SHP77 treated with DMSO at 0.1 percent for 48 hours (cell line): ENCODE measurements at regions not wholly inside any gene's neighbourhood (a gene's known extent, or its start where the extent isn't known, plus 50 kb on each side); places are given as distances from the start of the nearest gene placed in this dataset.

Source experiments
- DNase-seq: peaks from one replicate; lab custom pipeline; 2025; lab: John Stamatoyannopoulos, UW

DNA sequence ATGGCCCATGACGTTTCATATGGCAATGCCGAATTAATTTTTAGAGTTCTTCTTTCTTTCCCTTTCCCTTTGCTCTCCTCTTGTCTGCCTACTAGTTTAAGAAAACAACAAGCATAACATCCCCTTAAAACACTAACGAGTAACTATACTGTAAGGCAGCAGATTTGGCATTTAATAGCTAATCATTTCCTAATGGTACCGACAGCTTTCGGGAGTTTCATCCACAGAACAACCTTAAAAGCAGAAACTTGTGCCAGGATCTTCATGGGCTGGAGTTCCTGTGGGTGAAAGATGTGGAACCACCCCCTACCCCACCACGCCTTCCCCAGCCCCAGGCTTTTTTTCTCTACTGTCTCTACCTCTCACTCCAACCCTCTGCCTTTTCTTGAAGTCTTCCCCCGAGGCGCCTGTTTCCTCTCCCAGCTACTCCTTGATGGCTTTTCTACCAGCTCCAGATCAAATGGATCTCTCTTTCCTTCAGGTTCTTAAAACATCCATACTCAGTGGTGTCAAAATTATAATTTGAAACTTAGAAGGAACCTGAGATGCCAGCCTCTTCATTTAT, 319.5 kb downstream of the PIK3R1 start:
- no peak for DNase-seq

- DNase-seq = no peak
These were observed 323.4 kb downstream of the PIK3R1 start for GRCh38 chr5:68538814-68539420.

DNA sequence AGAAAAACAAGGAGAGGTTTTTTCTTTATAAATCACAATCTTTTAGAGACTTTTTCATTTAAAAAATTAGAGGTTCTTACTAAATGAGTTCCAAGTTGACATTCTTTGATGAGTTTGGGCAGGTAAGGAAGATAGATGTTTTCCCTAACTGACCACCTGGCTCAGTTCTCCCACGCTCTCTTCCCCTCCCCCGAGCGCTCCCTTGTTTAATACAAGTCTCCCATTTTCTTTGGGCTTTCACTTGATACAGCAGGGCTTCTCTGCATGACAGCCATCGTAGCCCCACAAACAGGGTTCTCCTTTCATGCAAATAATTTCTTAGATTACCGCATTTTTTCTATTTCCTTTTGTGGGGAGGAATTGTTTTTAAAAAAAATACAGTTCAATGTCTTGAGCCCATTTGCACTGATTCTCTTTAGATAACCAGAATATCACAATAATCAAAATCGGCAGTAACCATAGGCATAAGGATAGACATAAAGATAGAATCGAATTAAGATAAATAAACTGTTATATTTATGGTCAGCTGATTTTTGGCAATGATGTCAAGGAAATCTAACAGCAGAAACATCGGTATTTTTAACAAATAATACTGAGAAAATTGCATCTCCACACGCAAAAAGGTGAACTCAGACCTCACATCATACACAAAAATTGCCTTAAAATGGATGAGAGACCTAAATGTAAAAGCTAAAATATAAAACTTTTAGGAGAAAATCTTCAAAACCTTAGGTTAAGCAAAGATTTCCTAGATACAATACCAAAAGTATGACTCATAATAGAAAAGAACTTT, 325.4 kb downstream of the PIK3R1 start:
- DNase-seq = no peak

- DNase-seq = no peak
These were observed 326.7 kb downstream of the PIK3R1 start for GRCh38 chr5:68542207-68542606.

- no peak for DNase-seq
These were observed 327.7 kb downstream of the PIK3R1 start for GRCh38 chr5:68543212-68543611.

DNA sequence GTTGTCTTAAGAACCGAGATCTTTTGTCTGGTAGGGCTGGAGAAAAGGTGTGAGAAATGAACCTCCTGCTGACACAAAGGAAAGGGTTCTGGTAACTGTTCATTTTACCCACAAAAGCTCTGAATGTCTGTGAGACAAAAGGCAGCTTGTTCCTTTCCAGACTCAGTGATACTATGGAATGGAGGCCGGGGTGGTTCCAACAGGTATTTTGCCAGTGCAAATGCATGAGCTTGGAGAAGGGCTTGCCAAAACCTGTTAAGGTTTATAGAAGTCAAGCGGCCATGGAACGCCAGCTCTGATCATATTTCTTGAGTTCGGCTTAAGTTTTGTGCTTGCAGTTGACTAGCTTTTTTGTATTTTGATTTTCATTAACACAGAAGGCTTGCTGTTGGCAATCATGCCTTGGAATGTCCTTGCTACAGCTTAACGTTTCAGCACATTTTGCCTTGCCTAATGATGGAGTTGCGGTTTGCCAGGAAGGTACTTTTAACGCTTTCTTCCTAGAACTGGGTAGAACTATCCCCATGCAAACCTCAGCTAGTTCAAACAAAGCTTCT, 328.6 kb downstream of the PIK3R1 start:
- no peak for DNase-seq

DNA sequence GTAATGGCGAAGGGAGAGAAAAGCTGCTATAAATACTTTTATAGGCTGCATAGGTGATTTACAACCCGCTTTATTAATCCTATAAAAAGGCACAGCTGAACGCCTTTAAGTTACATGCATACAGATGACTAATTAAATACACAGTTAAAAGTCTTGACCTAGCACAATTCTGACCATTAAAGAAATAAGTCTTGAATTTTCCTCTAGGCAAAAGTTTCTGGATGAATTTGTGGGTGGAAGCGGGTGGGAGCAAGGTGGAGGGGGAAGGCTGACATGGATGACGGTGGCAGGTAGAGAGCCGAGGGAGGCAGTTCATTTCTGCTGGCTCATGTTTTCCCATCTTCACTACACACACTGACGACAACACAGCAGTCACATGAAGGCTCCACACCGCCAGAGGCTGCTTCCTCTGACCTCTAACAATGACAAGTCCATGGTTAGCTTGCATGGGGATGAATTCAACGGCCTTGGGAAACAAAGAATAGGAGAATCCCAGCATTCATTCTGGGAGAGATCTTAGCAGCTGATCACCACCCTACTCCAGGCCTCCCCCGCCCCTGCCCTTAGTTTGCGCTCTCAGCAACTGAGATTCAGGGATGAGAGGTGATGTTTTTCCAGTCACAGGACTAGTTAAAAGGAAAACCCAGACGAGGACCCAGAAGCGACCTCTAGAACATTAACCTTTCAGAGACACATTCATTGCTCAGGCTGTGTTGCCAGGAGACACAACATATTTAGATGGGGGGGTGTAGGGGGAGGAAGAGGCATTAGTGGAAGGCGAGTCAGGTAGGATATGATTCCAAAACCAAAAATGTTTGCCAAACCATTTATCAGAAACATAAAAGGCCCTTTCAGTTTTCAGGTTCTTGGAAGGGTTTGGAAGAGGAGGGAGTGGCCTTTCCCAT, 329.3 kb downstream of the PIK3R1 start:
- peak; percentile 43 for DNase-seq

- DNase-seq = no peak
These were observed 330.2 kb downstream of the PIK3R1 start for GRCh38 chr5:68545636-68546295.

- DNase-seq = no peak
These were observed 331.5 kb downstream of the PIK3R1 start for GRCh38 chr5:68547056-68547455.

DNA sequence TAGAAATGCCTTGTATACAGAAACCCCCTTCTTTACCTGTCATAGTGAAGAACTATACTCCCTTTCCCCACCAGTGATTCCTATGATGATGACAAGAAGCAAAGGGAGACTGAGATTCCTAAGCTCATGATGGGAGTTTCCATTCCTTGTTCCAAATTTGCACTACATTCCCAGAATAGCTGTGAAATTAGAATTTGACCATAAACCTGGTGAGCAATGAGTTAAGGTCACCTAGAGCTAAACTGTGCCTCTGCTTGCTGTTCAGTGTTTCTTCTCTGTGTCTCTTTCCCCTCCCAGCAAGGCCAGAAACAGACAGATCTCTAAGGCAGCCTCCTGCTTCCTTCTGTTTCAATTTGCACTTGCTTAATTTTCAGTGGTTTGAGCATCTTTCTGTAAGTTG, 332.1 kb downstream of the PIK3R1 start:
- DNase-seq = no peak

DNA sequence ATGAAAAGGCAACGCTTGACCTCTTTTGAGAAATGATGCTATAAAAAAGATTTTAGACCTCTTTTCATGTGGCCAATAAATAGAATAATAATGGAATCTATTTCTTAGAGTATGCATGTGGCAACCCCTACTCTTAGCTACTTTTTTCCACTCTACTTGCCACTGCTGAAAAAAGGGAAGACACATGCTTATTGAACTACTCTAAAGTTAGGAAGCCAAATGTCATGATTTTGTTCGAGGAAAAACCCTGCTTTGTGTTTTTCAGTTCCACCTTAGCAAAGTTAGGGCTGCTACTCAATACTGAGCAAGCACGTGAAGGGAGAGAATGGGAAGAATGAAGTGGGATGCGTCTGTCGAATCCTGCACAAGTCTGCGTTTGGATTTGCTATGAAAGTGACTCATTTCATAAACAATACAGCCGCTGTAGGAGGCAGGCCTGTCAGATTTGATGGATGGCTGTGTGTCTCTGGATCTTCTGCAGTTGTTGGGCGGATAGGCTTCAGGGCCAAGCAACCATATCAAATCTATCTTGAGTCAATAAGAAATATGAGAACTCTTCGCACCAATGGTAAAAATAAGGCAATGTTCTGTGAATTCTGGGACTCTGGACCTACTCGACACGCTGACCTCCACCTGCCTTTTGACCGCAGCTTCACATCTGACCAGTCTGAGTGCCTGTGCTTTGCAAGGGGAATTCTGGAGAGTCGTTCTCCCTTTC, 333.6 kb downstream of the PIK3R1 start:
- peak; percentile 76 for DNase-seq

GRCh38 chr5:68550015-68550414, 334.5 kb downstream of the PIK3R1 start:
- no peak for DNase-seq

GRCh38 chr5:68551436-68551835, 335.9 kb downstream of the PIK3R1 start:
- DNase-seq = no peak

GRCh38 chr5:68554571-68555279, 339.2 kb downstream of the PIK3R1 start:
- no peak for DNase-seq

DNA sequence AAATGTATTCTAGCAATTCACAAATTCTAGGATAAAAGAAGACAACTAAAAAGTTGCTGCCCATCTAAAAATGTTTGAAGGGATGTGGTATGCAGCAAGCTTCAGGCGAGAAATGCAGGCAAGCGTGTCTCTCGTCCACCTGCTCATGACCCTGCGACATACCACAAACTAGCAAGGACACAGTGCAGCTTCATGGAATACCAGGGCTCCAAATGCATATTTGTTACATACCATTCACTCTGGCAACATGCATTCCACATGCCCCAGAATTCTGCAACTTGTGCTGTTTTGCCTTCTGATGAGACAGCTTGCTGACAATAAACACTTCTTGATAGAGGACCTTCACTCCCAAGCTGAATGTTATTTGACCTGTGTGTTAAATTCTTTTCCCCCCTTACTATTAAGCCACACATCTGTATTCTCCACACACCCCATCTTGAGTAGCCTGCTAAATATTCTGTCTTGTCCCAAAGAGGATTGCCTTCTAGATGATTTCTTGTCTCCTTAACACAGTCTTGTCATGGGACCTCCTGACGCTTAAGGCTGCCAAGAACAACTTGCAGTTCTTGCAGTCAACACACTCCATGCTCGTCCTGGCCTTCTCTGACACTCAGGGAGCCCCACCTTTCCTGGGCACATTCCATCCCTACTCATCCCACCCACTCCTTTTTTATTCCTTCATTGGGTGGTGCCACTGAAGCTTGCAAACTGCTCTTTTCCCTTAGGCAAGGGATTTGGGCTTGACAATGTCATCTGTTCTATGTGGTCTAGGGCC, 340.5 kb downstream of the PIK3R1 start:
- no peak for DNase-seq

GRCh38 chr5:68557162-68557936, 341.8 kb downstream of the PIK3R1 start:
- no peak for DNase-seq

DNA sequence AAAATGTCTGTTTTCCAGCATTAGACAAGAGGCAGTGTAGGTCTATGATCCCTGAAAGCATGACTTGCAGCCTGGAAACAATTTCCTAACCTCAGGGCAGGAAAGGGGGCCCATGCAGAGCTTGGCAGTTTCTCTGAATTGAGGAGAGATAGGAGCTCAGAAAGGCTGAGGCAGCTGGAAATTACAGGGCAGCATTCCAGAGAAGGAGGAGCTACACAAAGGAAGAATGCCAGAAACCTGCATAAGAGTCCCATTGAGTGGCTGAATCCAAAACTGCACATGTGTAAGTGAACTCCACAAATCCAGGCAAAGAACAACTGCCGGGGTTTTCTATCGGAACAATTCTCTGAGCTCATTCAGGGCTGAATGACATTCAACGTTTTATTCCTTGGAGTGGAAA, 346.8 kb downstream of the PIK3R1 start:
- peak; percentile 9 for DNase-seq

- no peak for DNase-seq
These were observed 349.9 kb downstream of the PIK3R1 start for GRCh38 chr5:68565427-68565826.

DNA sequence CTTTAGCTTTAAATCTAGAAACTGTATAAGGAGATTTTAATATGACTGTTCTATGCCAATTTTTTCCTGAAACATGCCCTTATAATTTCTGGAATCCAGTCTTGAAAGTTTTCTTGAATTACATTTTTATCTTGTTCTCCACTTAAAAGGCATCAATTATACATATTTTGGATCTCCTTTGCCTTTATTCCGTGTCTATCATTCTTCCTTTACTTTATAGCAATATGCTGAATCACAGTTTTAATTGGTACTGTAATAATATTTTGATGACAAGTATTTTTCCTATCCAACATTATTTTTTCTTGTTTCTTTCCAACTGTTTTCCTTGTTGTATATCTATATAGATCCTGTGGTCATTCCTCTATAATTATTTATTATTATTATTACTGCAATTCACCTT, 361.2 kb downstream of the PIK3R1 start:
- no peak for DNase-seq
